GM18505 (cell line): ENCODE measurements at regions not wholly inside any gene's neighbourhood (a gene's known extent, or its start where the extent isn't known, plus 50 kb on each side); places are given as distances from the start of the nearest gene placed in this dataset.

Experiments used
- ATAC-seq: cut with Tn5 transposase; IDR thresholded peaks from one replicate; pipeline ENCODE4 v1.9.1; 2021; ENCODE audit not compliant: unreplicated experiment
- POLR2A ChIP-seq: IDR thresholded peaks from 4 replicates; pipeline ENCODE4 v1.6.1; 2011; ENCODE audit warnings: borderline replicate concordance; ENCODE audit not compliant: insufficient read depth, insufficient read length; ENCODE audit errors: extremely low read depth

DNA sequence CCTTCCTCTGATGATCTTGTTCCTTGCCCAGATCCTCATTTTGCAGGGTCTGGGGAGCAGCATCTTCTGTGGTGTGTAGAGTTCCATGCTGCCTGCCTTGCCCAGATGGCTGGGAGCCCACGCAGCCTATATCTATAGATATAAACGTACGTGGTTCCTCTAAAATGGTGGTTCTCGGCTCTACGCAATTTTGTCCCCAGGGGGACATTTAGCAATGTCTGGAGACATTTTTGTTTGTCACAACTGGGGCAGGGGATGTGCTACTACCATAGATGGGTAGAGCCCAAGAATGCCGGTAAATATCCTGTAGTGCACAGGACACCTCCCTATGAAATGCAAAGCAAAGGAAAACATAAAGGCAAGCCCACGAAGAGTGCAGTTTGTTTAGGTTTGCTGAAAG lies 98.4 kb upstream of the SPACA1 start:
- no peak for TF ChIP-seq POLR2A
- no peak for ATAC-seq

- TF ChIP-seq POLR2A: no peak
- no peak for ATAC-seq
Observed at GRCh38 chr6:87946669-87947068, 101.0 kb upstream of the SPACA1 start.

- TF ChIP-seq POLR2A: no peak
- ATAC-seq: no peak
Observed at GRCh38 chr6:87945966-87946365, 101.7 kb upstream of the SPACA1 start.

DNA sequence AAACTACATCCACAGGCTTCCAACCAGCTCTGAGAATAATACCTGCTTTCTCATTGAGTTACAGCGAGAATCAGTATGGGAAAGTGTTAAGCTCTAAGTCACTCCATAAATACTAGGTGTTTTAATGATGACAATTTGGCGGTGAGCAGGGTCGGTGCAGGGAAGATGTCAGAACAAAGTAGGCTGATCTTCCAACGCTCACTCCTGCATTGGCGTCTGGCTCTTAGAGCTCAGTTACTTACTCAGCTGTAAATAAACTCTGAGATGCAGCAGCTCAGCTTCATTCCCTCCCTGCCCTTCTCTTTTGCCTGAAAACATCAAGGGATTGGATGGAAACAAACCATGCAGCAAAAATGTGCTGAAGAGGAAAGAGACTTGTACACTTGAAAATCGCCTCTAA lies 102.5 kb upstream of the SPACA1 start:
- no peak for ATAC-seq
- TF ChIP-seq POLR2A: no peak

DNA sequence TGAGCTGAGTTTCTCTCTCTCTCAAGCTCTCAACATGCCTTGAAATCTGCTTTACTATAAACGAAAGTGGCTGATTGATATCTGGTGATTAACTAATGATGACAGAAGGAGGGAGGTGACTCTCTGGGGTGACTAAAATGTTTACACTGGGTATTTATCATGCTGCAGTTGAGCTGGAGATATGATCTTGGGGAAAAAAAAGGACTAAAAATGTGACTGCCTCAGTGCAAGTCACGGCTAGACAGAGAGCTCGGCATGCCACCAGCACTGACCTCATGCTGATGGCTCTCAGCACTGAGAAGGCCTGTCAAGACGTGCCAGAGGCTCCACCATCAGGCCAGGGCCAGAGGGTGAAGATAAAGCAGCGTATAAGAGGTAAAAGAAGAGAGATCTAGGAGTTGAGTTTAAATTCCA lies 103.1 kb upstream of the SPACA1 start:
- no peak for ATAC-seq
- no peak for TF ChIP-seq POLR2A

GRCh38 chr6:87943191-87943590 lies 104.5 kb upstream of the SPACA1 start:
- no peak for ATAC-seq
- TF ChIP-seq POLR2A: no peak

DNA sequence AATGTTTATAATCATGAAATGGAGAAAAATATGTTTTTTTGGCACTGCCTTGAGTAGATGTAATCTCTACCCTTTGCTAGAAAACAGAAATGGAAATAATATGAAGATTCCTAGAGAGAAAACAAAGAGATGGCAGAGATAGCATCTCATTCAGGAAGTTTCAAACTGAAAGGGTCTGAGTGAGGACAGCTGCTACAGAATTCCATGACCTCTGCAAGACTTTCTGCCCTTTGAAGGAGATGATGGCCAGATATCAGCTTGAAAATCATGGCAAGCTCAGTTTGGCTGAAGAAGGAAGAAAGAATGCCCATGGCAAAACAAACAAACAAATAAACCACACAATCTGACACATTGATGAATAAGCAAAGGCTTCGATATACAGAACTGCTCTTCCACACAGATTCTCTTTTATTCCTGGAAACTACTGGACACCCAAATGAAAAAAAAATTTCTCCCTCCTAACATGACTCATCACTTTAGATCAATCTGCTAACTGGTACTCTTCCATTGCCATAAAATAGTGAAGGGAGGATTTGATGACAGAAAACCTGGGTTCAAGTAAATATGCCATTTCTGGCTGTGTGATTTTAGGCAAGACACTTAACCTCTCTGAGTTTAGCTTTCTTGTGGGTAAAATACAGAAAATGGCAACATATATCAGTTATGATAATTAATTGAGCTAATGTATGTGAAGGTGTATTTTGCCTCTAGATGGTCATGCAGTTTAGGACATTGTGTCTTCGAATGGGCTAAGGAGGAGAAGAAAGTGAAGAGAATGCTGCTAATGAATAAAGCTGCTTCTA lies 105.9 kb upstream of the SPACA1 start:
- no peak for ATAC-seq
- TF ChIP-seq POLR2A: no peak

GRCh38 chr6:87939776-87940175 lies 107.9 kb upstream of the SPACA1 start:
- no peak for TF ChIP-seq POLR2A
- no peak for ATAC-seq

GRCh38 chr6:87938287-87938686 lies 109.4 kb upstream of the SPACA1 start:
- TF ChIP-seq POLR2A: no peak
- no peak for ATAC-seq

DNA sequence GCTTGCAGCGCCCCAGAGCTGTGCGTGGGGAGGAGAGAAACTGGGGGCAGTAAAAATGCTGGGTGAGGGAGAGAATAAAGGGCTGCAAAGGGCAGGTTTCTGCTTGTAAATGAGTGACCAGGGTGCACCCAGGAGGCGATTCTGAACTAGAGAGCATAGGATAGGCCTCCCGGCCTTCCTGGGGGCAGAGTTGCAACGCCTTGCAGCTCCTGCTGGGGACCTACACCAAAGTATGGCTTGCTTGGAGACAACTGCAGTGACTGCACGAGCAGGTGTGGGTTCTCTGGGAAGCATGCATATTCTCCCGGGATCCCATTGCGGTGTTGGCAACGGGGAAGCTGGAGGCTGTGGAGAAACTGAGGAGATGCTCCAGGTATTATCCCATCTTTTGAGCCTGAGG lies 111.6 kb upstream of the SPACA1 start:
- TF ChIP-seq POLR2A: no peak
- ATAC-seq: no peak

DNA sequence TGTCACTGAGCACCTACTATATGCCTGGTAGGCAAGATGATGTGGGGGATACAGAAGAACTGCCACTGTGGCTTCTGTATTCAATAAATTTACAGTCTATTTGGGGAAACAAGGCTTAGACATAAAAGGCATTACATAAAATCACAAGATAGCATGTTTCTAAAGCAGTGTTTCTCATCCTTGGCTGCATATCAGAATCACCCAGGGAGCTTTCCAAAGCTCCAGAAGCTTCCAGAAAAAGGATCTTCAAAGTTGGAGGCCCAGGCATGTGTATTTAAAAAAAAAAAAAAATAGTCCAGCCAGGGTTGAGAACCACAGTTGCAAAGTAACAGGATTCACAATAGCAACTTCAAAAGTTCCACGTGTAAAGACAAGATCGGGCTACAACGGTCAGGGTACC lies 112.4 kb upstream of the SPACA1 start:
- ATAC-seq: no peak
- no peak for TF ChIP-seq POLR2A

DNA sequence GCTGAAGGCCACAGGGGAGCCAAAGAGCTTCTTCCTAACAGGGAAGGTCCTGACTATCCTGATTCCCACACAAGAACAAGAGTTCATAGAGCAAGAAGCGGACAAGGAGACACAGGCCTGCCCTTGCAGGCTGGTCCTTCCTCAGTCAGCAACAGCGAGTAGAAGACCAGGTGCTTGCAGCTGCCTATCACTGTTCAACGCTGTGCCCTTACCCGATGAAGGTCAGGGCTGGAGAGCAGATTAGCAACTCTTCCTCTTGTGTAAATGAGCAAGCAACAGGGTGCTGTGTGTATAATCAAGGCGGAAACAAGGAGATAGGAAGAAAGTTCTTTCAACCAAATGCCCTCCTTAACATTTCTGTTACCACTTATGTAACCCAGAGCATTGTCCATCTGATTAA lies 115.3 kb upstream of the SPACA1 start:
- no peak for ATAC-seq
- TF ChIP-seq POLR2A: no peak

- no peak for TF ChIP-seq POLR2A
- ATAC-seq: peak; percentile 49
Observed at GRCh38 chr6:87929843-87930288, 117.8 kb upstream of the SPACA1 start.

DNA sequence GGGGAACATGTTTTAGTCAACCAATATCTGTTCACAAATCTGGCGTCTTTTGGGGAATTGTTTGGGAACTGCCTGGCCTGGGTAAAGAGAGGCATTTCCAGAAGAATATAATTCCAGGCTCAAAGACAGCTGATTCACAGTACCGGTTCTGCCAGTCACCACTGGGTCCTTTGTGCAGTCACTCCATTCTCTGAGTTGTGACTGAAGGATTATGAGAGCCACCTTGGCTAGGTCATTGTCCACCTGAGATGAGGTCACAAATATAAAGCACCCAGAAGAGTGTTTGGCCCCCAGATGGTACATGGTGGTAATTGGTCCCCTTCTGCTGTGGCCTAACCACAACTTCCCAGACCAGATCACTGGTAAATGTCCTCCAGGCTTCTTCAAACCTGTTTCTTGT lies 121.0 kb upstream of the SPACA1 start:
- ATAC-seq: no peak
- TF ChIP-seq POLR2A: no peak
